ENCODE measurements at regions not wholly inside any gene's neighbourhood (a gene's known extent, or its start where the extent isn't known, plus 50 kb on each side); places are given as distances from the start of the nearest gene placed in this dataset.

DNA sequence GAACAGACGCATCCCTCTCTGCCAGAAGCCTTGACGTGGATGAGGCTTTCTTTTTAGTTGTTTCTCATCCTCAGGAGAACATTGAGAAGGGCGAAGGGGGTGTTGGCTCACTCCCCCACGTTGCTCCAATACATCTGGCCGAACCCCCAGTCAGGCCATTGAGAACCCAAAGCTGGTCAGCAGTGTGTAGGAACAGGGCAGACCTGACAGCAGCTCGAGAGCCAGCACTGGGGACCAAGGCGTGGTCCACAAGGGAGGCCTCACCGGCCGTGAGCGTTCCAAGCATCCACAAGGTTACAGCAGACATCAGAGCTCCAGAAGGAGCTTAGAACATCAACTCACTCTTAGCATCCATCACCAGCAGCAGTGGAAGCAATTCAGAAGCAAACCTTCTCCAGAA is 387.9 kb upstream of the ARID1B start:
- TF ChIP-seq, protein P1, sequence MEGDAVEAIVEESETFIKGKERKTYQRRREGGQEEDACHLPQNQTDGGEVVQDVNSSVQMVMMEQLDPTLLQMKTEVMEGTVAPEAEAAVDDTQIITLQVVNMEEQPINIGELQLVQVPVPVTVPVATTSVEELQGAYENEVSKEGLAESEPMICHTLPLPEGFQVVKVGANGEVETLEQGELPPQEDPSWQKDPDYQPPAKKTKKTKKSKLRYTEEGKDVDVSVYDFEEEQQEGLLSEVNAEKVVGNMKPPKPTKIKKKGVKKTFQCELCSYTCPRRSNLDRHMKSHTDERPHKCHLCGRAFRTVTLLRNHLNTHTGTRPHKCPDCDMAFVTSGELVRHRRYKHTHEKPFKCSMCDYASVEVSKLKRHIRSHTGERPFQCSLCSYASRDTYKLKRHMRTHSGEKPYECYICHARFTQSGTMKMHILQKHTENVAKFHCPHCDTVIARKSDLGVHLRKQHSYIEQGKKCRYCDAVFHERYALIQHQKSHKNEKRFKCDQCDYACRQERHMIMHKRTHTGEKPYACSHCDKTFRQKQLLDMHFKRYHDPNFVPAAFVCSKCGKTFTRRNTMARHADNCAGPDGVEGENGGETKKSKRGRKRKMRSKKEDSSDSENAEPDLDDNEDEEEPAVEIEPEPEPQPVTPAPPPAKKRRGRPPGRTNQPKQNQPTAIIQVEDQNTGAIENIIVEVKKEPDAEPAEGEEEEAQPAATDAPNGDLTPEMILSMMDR (IDR thresholded peaks at IDR 0.05) = no peak
- TF ChIP-seq EP300 (IDR thresholded peaks at IDR 0.05) = no peak
- no peak for TF ChIP-seq POLR2AphosphoS5 (IDR thresholded peaks at IDR 0.05)

All from sigmoid colon (tissue), 4 donors.